GM12864 (cell line): ENCODE measurements at regions not wholly inside any gene's neighbourhood (a gene's known extent, or its start where the extent isn't known, plus 50 kb on each side); places are given as distances from the start of the nearest gene placed in this dataset.

Experiments
- DNase-seq: peaks from one replicate; pipeline ENCODE4 v3.0.0-alpha.2; 2011; ENCODE audit warnings: low read depth
- H3K4me3 ChIP-seq: 2 replicates; pipeline ENCODE4 v1.5.1; 2011; ENCODE audit warnings: mild to moderate bottlenecking, low read depth, low read length, control low read depth
- TF ChIP-seq, protein P1 (sequence below): IDR thresholded peaks from 2 replicates; pipeline ENCODE4 v1.5.1; 2011; ENCODE audit warnings: low read depth, mild to moderate bottlenecking, moderate library complexity, low read length, control low read depth, inconsistent platforms; ENCODE audit errors: missing control alignments

DNA sequence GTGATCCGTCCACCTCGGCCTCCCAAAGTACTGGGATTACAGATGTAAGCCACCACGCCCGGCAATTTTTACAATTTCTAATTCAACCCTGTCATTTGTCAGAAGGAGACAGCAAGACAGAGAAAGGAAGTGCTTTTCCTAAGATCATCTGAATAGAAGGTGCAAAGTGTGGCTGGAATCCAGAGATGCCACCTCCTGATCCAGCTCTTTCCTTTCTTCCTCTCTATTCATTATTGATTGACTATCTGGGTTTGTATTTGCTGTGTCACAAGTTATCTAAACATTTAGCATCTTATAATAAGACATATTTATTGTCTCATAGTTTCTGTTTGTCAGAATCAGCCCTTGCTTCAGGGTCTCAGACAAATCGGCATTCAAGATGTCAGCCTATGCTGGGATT is 217.7 kb downstream of the BCAS1 start:
- H3K4me3 ChIP-seq = no peak overlapping the region
- DNase-seq = no peak
- TF ChIP-seq, protein P1, sequence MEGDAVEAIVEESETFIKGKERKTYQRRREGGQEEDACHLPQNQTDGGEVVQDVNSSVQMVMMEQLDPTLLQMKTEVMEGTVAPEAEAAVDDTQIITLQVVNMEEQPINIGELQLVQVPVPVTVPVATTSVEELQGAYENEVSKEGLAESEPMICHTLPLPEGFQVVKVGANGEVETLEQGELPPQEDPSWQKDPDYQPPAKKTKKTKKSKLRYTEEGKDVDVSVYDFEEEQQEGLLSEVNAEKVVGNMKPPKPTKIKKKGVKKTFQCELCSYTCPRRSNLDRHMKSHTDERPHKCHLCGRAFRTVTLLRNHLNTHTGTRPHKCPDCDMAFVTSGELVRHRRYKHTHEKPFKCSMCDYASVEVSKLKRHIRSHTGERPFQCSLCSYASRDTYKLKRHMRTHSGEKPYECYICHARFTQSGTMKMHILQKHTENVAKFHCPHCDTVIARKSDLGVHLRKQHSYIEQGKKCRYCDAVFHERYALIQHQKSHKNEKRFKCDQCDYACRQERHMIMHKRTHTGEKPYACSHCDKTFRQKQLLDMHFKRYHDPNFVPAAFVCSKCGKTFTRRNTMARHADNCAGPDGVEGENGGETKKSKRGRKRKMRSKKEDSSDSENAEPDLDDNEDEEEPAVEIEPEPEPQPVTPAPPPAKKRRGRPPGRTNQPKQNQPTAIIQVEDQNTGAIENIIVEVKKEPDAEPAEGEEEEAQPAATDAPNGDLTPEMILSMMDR = no peak

DNA sequence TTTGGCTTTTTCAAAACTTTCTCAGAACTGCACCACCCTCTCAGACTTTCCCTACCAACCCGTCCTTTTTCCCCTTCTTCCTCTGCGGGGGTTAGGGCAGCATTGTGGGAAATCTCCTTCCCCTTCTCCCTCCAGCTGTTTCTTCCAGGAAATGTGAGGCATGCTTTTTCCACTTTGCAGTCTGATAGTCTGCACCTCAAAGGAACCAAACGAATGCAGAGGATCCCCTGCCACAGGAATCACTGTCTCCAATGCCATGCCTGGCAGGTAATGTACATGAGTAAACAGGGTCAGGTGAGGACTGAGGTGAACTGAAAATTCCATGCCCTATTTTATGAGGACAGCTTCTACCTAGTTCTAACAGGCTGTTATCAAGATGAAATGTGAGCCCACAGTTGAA is 218.4 kb downstream of the BCAS1 start:
- H3K4me3 ChIP-seq = no peak overlapping the region
- no peak for DNase-seq
- TF ChIP-seq, protein P1 = no peak

DNA sequence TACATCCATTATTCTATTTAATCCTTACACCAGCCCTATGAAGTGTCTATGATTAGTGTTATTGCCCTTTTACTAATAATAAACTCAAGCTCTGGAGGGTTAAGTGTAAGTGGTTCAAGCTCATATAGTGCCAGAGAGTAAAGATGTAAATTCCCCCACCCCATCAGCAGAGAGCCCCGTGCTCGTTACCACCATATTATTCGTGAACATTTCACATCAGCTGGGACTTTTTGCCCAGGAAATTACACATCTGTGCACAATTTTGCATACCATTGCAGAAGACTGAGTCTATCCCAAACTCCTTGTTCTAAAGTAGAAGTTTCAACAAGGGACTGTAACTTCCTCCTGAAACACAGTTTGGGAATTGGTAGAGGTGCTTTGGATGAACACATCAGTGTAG is 220.1 kb downstream of the BCAS1 start:
- no peak for DNase-seq
- no peak overlapping the region for H3K4me3 ChIP-seq
- TF ChIP-seq, protein P1 = no peak

DNA sequence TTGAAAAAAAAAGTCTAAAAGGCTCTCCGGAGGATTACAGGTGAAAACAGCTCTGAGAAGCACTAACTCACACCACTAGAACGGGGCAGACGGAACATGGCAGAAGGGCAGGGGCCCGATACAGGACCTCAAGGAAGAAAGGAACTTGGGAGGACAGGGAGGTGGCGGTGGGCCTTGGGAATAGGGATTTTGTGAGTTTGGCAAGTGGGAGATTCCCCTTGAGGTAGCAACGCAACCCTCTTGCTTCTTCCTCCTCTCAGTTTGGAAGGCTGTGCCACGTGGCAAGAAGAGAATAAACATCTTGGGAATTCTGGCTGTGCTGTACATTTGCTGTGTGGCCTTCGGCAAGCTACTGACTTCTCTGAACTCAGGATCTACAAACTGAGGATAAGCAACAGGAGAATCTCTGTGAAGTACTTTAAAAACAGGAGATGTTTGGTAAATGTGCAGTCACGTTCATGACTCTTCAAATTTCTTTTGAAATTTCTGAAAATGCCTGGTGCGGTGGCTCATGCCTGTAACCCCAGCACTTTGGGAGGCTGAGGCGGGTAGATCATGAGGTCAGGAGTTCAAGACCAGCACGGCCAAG is 220.8 kb downstream of the BCAS1 start:
- no peak overlapping the region for H3K4me3 ChIP-seq
- TF ChIP-seq, protein P1 = no peak
- DNase-seq = no peak

DNA sequence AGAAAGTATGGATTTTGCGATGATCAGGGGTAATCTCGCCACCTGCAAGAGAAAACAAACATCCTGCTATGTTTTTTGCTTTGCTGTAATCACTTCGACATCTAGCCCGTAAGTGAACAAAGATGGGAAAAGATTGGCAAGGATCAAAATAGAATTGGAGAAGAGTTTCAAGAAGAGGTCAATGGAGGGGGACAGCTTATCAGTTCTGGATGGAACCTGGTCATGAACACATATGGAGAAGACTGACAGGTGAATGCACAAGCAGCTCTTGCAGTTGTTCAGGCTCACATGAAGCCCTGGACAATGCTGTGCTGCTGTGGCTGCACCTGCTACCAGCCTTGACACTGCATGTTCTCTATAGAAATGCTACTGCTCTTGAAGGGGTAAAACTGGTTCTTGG is 222.1 kb downstream of the BCAS1 start:
- no peak overlapping the region for H3K4me3 ChIP-seq
- TF ChIP-seq, protein P1 = no peak
- no peak for DNase-seq

DNA sequence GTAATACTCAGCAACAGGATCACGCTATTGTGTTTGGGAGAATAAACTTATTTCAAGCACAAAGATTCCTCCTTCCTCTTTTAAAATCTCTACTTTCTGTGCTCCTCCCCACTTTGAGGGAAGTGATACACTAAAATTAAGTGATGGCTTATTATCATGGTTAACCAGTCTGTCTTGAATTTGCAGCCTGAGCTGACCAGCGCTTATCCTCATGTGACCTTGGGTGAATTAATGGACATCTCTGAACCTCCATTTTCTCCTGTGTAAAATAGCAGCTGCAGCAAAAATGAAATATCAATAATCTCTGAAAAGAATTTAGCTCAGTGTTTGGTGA is 222.6 kb downstream of the BCAS1 start:
- TF ChIP-seq, protein P1 = no peak
- no peak overlapping the region for H3K4me3 ChIP-seq
- DNase-seq = no peak

DNA sequence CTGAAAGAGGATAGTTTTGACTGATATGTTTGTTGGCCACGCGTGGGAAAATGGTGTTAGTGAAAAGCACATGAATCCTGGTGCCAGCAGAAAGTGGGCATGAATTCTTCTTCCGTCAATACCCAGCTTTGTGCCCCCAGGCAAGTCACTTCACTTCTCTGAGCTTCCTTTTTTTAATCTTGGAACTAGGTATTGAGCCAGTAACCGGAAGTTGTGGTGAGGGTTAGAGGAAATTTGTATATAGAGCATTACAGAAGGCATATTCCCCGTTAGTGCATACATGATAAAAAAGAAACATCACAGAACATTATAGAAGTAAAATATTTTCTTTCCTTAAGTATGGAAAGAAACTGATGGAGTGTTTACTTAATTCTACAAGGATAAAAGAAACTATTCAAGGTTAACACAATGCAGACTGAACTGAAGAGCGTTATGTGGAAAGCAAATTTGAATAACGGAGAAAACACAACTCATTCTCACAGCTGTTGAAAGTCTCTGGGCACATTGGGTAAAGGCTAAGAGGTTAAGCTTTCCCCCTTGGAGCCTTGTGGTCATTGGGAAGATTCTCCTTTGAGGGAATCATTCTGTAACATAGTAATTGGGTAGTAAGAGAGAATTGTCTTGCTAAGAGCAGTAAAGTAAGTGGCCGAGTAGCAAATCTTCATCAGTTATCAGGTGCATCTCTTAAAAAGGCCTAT is 223.1 kb downstream of the BCAS1 start:
- no peak for DNase-seq
- TF ChIP-seq, protein P1 = no peak
- no peak overlapping the region for H3K4me3 ChIP-seq
